GM13977 (cell line): ENCODE measurements at regions not wholly inside any gene's neighbourhood (a gene's known extent, or its start where the extent isn't known, plus 50 kb on each side); places are given as distances from the start of the nearest gene placed in this dataset.

Experiments
- DNase-seq: peaks from one replicate; pipeline ENCODE4 v3.0.0; 2012; ENCODE audit warnings: low spot score
- in situ Hi-C: fragments of 300-500 bp; cut with MboI; formaldehyde crosslinking; loops from one replicate; pipeline ENCODE4 v1.12.0; 2022; ENCODE audit warnings: low sequenced_read_pairs, low pct_unique_long_range_greater_than_20kb, mixed read lengths, inconsistent platforms; ENCODE audit not compliant: unreplicated experiment
- TF ChIP-seq, protein P1 (sequence below): IDR thresholded peaks from 2 replicates; pipeline ENCODE4 v1.5.1; 2012; ENCODE audit warnings: mild to moderate bottlenecking, control low read depth; ENCODE audit not compliant: insufficient read depth; ENCODE audit errors: extremely low read depth, missing control alignments

DNA sequence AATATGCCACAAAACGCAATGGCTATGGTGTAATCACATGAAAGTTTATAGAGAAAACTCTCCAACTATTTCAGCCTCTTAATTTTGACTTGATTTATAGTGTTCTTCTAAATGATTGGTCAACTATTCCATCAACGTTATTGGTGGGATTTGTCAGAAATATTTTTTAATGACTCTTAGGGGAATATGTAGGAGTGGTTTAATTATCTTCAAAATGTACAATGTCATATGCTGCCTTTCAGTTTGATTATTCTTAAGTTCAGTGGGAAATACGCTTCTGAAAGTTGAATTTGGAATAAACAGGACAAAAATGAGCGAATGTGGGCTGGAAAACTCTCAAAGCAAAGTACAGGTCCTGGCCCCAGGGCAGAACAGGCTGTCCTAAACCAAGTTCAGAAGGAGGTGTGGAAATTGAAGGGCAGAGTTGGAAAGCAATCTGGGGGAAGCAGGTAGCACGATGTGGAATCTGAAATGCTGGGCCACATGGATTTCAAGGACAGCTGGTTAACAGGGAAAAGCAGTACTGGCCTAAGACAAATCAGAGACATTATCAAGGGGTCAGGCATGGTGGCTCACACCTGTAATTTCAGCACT lies 60.8 kb upstream of the MYCBP2 start:
- in situ Hi-C loops = no loop called here
- DNase-seq = no peak

DNA sequence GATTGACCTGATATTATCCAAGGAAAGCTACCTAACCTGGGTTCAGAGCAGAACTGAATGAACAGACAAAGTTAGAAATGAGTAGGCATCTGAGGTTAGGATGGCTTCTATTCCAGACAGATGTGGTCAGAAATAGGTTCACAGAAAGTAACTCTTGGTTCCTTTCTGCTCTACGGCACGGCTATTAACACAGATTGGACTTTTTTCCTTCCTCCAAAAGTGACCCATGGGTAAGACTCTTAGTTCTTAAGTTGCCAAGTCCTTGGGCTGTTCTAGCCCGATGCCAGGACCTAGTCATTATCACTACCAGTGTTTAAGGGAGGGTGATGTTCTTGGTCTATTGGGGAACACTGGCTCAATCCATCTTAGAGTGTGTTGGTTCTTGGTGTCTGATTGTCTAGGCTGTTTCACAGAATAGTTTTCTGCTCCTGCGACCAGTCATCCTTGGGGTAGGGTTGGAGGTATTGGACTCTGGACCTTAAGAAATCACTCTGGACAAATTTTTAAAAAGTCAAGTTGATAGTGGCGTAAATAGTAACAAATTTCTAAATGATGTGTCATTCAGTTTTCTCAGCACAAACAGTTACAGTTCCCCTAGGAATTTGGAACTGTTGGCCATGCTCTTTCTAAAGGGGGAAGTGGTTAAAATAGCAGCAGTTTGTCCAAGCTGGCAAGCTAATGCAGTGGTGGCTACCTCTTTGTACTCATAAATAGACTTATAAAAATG lies 60.1 kb upstream of the MYCBP2 start:
- TF ChIP-seq, protein P1, sequence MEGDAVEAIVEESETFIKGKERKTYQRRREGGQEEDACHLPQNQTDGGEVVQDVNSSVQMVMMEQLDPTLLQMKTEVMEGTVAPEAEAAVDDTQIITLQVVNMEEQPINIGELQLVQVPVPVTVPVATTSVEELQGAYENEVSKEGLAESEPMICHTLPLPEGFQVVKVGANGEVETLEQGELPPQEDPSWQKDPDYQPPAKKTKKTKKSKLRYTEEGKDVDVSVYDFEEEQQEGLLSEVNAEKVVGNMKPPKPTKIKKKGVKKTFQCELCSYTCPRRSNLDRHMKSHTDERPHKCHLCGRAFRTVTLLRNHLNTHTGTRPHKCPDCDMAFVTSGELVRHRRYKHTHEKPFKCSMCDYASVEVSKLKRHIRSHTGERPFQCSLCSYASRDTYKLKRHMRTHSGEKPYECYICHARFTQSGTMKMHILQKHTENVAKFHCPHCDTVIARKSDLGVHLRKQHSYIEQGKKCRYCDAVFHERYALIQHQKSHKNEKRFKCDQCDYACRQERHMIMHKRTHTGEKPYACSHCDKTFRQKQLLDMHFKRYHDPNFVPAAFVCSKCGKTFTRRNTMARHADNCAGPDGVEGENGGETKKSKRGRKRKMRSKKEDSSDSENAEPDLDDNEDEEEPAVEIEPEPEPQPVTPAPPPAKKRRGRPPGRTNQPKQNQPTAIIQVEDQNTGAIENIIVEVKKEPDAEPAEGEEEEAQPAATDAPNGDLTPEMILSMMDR = no peak
- DNase-seq = no peak

More for the DNA sequence above, 60.8 kb upstream of the MYCBP2 start:
- TF ChIP-seq, protein P1 = no peak

DNA sequence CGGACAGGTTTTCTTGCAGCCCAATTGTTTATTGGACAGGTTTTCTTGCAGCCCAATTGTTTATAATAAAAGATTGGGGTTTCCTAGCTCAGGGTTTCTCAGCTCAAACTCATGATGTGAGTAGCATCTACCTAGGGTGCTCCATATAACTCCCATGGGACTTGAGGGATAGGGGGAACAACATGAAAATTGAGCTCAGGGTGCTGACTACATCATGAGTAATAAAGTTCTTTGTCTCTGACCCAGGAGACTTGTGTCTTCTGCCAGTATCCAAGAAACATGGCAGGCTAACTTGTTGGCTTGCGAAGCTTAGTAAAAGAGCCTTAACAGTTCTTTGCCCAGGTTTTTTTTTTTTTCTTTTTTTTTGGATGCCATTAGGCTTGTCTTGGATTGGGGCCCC lies 59.2 kb upstream of the MYCBP2 start:
- in situ Hi-C loops = no loop called here
- TF ChIP-seq, protein P1 = no peak
- DNase-seq = no peak

More for the DNA sequence above, 60.1 kb upstream of the MYCBP2 start:
- in situ Hi-C loops = no loop called here

DNA sequence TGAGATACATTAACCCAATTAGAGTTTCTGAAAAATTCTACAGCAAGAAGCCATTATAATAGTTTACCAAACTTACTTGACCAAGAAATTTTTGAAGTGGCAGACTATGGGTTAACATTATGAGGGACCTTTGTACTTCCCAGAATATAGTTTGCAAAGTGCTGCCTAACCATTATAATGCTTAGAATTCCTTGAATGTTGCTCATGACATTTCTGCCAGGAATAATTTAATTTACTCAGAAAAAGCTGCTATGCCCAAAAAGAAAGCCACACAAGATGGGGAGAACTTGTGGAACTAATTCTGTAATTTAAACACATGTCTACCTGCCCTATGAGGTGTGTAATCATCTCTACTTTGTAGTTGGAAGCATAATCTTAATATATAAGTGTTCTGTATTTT lies 58.1 kb upstream of the MYCBP2 start:
- TF ChIP-seq, protein P1 = no peak
- DNase-seq = no peak
- in situ Hi-C loops = no loop called here

DNA sequence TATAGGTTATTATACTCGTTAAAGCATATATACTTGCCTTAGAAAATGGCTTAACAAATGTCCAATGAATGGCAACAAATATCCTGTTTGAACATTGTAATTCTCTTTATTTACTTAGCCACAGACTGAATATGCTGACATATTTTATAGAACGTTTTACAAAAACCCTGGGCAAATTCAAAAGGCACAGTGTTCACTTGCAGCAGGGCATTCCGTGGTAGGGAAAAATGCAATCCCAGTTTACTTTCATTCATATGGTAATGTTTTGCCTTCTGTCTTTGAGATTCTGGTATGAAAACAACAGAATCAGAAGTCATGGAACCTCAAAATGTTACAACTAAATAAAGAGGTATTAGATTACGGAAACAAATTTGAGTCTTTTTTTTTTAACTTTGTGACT lies 56.2 kb upstream of the MYCBP2 start:
- in situ Hi-C loops = no loop called here
- TF ChIP-seq, protein P1 = no peak
- DNase-seq = no peak

DNA sequence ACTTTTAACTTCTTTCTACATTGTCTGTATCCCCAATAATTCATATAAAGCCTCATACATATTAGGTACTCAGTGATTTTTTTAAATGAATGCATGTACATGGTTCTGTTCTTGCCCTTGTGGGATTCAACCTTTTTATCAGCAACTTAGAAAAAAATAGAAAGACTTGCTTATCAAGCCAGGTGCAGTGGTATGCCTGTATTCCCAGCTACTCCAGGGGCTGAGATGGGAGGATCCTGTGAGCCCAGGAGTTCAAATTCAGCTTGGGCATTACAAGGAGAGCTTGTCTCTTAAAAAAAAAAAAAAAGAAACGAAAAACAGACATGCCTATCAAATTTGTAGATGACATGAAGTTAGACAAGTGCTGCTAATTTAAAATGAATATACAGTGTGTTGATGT lies 54.2 kb upstream of the MYCBP2 start:
- DNase-seq = no peak
- in situ Hi-C loops = no loop called here
- TF ChIP-seq, protein P1 = no peak

DNA sequence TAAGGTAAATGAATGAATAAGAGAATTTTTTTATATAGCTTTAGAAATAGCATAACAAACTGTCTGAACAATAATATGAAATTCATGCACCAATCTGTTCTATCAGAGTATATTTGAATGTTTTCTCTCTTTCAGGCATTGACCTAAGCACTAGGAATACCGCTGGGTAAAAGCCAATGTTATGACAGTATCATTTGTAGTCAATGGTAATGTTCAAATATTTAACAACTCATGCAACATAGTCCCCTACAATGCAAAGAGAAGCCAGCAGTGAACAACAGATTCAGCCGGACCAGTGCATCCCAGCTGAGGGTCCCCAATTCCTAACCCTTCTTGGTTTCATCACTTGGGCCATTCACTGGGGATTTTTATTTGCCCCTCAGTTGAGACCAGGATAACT lies 52.6 kb upstream of the MYCBP2 start:
- in situ Hi-C loops = no loop called here
- no peak for DNase-seq
- TF ChIP-seq, protein P1 = no peak
